Stimulated activated memory B cell treated with anti-CD40 and anti-IgM and Interleukin-4, amounts not matched to agents 10 μg/mL and 1 μg/mL and 100 μg/mL, for 72 hours (primary cell): ENCODE measurements at regions not wholly inside any gene's neighbourhood (a gene's known extent, or its start where the extent isn't known, plus 50 kb on each side); places are given as distances from the start of the nearest gene placed in this dataset.
A peak's percentile ranks its signal among the peaks of the same experiment; 100 is the strongest.
"Not testable (repeated sequence)": the region's sequence is repeated elsewhere in the genome, so short reads cannot be mapped to it uniquely, and the experiment has no call there.

Source experiments
- ATAC-seq: fragments of 150-1000 bp; cut with Tn5 transposase; 2 replicates; pipeline ENCODE4 v1.10.0; 2021
- H3K27ac Mint-ChIP-seq: one replicate; pipeline ENCODE4 v1.8.0; 2022; ENCODE audit warnings: mild to moderate bottlenecking, mixed read lengths
- H3K27me3 Mint-ChIP-seq: one replicate; pipeline ENCODE4 v1.8.0; 2022; ENCODE audit warnings: mixed read lengths
- H3K36me3 Mint-ChIP-seq: one replicate; pipeline ENCODE4 v1.8.0; 2022; ENCODE audit warnings: mixed read lengths
- H3K4me1 Mint-ChIP-seq: one replicate; pipeline ENCODE4 v1.8.0; 2022; ENCODE audit warnings: mixed read lengths
- H3K4me3 Mint-ChIP-seq: one replicate; pipeline ENCODE4 v1.8.0; 2022; ENCODE audit warnings: mild to moderate bottlenecking, moderate library complexity, mixed read lengths
- H3K9me3 Mint-ChIP-seq: one replicate; pipeline ENCODE4 v1.8.0; 2022; ENCODE audit warnings: mixed read lengths

DNA sequence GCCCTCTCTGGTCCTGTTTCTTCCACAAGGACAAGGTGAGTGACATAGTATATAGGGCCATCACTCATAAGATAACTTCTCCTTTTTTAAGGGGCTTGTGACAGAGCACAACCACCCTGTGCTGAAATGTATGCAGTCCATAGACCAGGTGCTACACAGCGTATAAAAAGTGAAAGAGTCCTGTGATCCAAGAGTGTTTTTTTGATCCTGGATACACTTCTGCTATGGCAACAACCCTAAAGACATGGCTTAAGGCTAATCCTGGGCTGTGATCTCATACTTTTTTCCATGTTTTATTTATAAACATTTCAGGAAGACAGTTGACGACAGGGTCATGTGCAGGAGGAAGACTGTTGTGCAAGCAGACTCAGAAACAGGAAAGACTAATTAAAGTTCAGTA, 400.5 kb upstream of the TCF4 start:
- peaks cover 8% of the 10 kb centered on the region for H3K9me3 Mint-ChIP-seq
- peak; percentile 57 for ATAC-seq
- H3K36me3 Mint-ChIP-seq = peaks cover 4% of the 10 kb centered on the region
- no peak overlapping the region for H3K4me3 Mint-ChIP-seq
- H3K27ac Mint-ChIP-seq = no peak overlapping the region
- H3K27me3 Mint-ChIP-seq = no peaks in the 10 kb centered on the region
- no peaks in the 10 kb centered on the region for H3K4me1 Mint-ChIP-seq

DNA sequence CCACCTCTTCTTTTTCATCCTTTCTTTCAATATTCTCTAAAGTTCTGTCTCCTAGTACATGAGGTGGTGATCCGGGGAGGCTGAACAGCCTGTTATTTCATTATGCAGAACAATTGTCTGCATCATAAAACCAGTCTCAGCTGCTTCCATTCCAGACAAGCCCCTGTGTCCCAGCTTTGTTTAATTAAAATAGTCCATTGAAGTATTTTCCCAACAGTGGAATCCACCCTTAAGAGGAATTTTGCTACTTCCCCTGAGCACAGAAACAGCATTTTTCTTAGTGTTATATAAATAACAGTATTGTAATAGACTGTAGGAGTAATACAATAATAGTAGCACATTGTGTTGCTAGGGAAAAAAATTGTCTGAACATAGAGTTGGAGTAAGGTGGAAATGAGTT, 395.4 kb upstream of the TCF4 start:
- Mint-ChIP-seq H3K4me1 (no peaks in the 10 kb centered on the region), H3K27me3 (no peaks in the 10 kb centered on the region), H3K27ac (no peak overlapping the region), H3K9me3 (peaks cover 9% of the 10 kb centered on the region), H3K36me3 (peaks cover 6% of the 10 kb centered on the region), H3K4me3 (no peak overlapping the region)
- ATAC-seq = no peak

- H3K4me1 Mint-ChIP-seq = no peaks in the 10 kb centered on the region
- H3K27ac Mint-ChIP-seq = no peak overlapping the region
- H3K9me3 Mint-ChIP-seq = peaks cover 4% of the 10 kb centered on the region
- no peak for ATAC-seq
- peaks cover 6% of the 10 kb centered on the region for H3K36me3 Mint-ChIP-seq
- no peak overlapping the region for H3K4me3 Mint-ChIP-seq
- H3K27me3 Mint-ChIP-seq = no peaks in the 10 kb centered on the region
Measured at GRCh38 chr18:55982992-55983391, 395.0 kb upstream of the TCF4 start.

- H3K27me3 Mint-ChIP-seq = no peaks in the 10 kb centered on the region
- H3K4me1 Mint-ChIP-seq = no peaks in the 10 kb centered on the region
- peaks cover 6% of the 10 kb centered on the region for H3K36me3 Mint-ChIP-seq
- H3K9me3 Mint-ChIP-seq = peaks cover 3% of the 10 kb centered on the region
- H3K27ac Mint-ChIP-seq = peak overlapping the region; percentile 73
- peak overlapping the region; percentile 74 for H3K4me3 Mint-ChIP-seq
- ATAC-seq = no peak
Measured at GRCh38 chr18:55981712-55982475, 393.9 kb upstream of the TCF4 start.

DNA sequence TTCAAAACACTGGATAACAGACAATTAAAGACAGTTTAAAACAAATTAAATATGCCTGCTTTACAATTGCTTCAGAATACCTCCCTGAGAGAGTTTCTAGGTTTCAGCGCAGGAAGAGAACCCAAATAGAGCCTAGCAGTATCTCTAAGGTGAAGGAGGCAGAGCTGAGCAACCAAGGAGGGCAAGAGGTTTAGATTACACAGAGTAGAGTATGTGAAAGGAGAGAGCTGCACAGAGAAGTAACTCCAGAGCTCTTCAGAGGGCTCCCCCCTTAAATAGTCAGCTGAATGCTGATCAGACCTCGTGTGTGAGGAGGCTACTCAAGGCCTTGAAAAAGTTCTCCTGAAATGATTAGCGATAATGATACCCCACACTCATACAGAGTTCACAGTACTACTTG, 386.5 kb upstream of the TCF4 start:
- H3K4me3 Mint-ChIP-seq = no peak overlapping the region
- no peaks in the 10 kb centered on the region for H3K36me3 Mint-ChIP-seq
- peak; percentile 47 for ATAC-seq
- H3K27me3 Mint-ChIP-seq = no peaks in the 10 kb centered on the region
- no peaks in the 10 kb centered on the region for H3K4me1 Mint-ChIP-seq
- H3K9me3 Mint-ChIP-seq = no peaks in the 10 kb centered on the region
- H3K27ac Mint-ChIP-seq = no peak overlapping the region

DNA sequence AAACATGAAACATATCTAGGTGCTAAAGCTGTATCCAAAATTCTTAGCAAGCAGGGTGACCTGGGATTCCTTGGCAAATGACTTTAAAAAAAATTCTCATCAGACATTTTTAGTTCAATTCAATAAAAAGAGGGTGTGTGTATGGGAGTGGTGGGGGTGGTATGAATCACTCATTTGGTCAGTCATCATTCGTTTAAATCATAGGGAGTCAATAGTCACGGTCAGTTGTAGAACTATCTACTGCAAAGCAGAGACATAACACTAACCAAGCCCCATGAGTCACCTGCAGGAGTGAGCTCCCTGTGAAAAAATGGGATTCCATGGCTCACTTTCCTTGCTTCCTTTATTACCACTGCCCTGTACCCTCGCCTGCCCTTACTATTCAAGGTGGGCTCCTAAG, 380.6 kb upstream of the TCF4 start:
- Mint-ChIP-seq H3K27me3 (no peaks in the 10 kb centered on the region), H3K36me3 (no peaks in the 10 kb centered on the region), H3K4me1 (peaks cover 7% of the 10 kb centered on the region), H3K27ac (no peak overlapping the region), H3K9me3 (no peaks in the 10 kb centered on the region), H3K4me3 (no peak overlapping the region)
- no peak for ATAC-seq

DNA sequence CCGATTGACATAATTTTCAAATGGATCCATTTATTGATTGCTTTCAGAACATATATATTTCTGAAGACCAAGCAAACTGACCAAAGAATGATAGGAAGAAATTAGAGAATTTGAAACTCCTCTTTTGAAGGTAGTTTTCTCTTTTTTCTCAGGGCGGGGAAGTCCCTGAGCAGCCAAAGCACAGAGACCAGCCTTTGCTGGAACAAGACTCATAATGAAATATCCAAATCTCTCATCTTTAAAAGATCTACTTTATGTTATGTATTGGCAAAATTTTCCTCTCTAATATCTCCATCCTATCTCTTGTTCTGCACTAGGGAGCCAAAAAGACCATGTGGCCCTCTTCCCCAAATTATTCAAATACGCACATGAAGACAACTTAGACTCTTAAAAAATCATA, 379.0 kb upstream of the TCF4 start:
- H3K4me3 Mint-ChIP-seq = no peak overlapping the region
- no peak for ATAC-seq
- no peak overlapping the region for H3K27ac Mint-ChIP-seq
- H3K27me3 Mint-ChIP-seq = no peaks in the 10 kb centered on the region
- no peaks in the 10 kb centered on the region for H3K36me3 Mint-ChIP-seq
- no peaks in the 10 kb centered on the region for H3K9me3 Mint-ChIP-seq
- H3K4me1 Mint-ChIP-seq = peaks cover 7% of the 10 kb centered on the region

DNA sequence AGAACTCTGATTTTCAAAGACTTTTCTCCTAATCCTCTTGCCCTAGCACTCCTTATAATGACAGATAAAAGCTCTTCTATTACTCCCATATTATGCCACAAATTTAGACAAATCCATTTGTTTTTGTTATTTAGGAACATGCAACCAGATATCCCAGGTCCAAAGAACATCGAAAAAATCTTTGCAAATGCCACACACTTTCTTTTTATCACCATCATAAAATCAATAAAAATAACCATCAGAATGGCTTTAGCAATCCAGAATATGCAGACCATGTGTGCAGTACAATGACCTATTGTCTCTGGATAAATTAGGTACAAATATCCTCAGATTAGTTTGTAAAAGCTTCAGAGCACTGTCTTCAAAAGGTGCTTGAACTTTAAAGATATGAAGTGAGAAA, 376.2 kb upstream of the TCF4 start:
- Mint-ChIP-seq H3K4me1 (peaks cover 7% of the 10 kb centered on the region), H3K4me3 (no peak overlapping the region), H3K36me3 (no peaks in the 10 kb centered on the region), H3K27me3 (no peaks in the 10 kb centered on the region), H3K27ac (no peak overlapping the region), H3K9me3 (no peaks in the 10 kb centered on the region)
- no peak for ATAC-seq

DNA sequence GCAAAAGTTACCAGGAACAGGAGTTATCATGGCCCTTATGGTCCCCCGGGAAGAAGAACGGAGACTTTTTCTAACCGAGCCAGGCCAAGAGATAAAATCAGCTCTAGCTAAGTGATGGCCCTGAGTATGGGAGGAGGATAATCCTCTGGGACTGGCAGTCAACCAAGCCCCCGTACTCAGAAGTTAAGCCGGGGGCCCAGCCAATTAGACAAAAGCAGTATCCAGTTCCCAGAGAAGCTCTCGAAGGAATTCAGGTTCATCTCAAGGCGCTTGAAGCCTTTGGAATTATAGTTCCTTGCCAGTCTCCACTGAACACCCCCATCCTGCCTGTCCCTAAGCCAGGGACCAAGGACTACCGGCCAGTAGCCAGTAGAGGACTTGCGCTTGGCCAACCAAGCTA, 365.3 kb upstream of the TCF4 start:
- Mint-ChIP-seq H3K36me3 (no peaks in the 10 kb centered on the region), H3K4me1 (no peaks in the 10 kb centered on the region), H3K9me3 (no peaks in the 10 kb centered on the region), H3K27ac (no peak overlapping the region), H3K4me3 (no peak overlapping the region), H3K27me3 (no peaks in the 10 kb centered on the region)
- no peak for ATAC-seq

GRCh38 chr18:55951738-55952137, 363.7 kb upstream of the TCF4 start:
- not testable (repeated sequence) for ATAC-seq, H3K27ac Mint-ChIP-seq, H3K36me3 Mint-ChIP-seq, H3K27me3 Mint-ChIP-seq, H3K4me3 Mint-ChIP-seq, H3K9me3 Mint-ChIP-seq, H3K4me1 Mint-ChIP-seq

GRCh38 chr18:55950379-55951166, 362.6 kb upstream of the TCF4 start:
- no peaks in the 10 kb centered on the region for H3K36me3 Mint-ChIP-seq
- no peak overlapping the region for H3K4me3 Mint-ChIP-seq
- no peak overlapping the region for H3K27ac Mint-ChIP-seq
- H3K9me3 Mint-ChIP-seq = no peaks in the 10 kb centered on the region
- no peaks in the 10 kb centered on the region for H3K4me1 Mint-ChIP-seq
- H3K27me3 Mint-ChIP-seq = no peaks in the 10 kb centered on the region
- ATAC-seq = no peak

DNA sequence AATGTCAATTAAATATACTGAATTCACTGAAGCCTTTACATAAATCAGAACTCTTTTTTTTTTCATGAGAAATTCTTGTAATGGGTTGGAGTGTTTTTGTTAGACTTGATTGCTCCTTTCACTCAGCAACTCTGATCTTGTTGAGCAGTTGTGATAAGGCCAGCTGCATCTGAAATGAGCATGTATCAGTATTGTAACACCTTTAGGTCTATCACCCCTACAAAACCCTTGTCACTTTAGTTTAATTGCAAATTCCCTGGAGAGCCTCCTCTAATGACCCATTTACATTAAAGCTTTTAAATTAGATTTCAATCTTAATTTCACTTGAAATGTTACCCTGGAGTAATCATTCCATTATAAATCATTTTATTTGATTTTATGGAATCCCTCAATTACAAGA, 346.8 kb upstream of the TCF4 start:
- H3K36me3 Mint-ChIP-seq = peaks cover 7% of the 10 kb centered on the region
- no peaks in the 10 kb centered on the region for H3K4me1 Mint-ChIP-seq
- no peak overlapping the region for H3K27ac Mint-ChIP-seq
- peaks cover 12% of the 10 kb centered on the region for H3K9me3 Mint-ChIP-seq
- no peaks in the 10 kb centered on the region for H3K27me3 Mint-ChIP-seq
- H3K4me3 Mint-ChIP-seq = no peak overlapping the region
- ATAC-seq = no peak

GRCh38 chr18:55932675-55933074, 344.7 kb upstream of the TCF4 start:
- Mint-ChIP-seq H3K27me3 (no peaks in the 10 kb centered on the region), H3K36me3 (peaks cover 7% of the 10 kb centered on the region), H3K27ac (no peak overlapping the region), H3K9me3 (peaks cover 8% of the 10 kb centered on the region), H3K4me3 (no peak overlapping the region), H3K4me1 (no peaks in the 10 kb centered on the region)
- no peak for ATAC-seq

DNA sequence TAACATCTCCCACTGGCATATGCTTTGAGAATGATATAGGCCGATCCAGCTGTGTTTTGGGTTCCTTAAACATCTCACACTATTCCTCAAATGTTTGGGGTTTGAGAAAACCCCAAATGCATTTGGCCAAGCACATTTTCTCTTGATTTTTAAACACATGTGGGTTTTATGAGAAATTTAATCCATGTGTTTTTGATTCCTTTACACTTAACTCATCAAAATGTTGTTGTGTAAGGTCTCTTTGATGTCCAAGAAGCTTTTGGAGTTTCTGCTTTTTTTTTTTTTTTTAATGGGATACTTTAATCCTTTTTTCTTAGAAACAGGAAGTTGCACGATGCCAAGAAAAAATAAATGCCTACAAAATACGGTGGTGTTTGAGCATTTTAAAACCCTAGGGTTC, 339.8 kb upstream of the TCF4 start:
- Mint-ChIP-seq H3K36me3 (no peaks in the 10 kb centered on the region), H3K4me1 (no peaks in the 10 kb centered on the region), H3K4me3 (no peak overlapping the region), H3K27me3 (no peaks in the 10 kb centered on the region), H3K27ac (no peak overlapping the region), H3K9me3 (no peaks in the 10 kb centered on the region)
- ATAC-seq = no peak

DNA sequence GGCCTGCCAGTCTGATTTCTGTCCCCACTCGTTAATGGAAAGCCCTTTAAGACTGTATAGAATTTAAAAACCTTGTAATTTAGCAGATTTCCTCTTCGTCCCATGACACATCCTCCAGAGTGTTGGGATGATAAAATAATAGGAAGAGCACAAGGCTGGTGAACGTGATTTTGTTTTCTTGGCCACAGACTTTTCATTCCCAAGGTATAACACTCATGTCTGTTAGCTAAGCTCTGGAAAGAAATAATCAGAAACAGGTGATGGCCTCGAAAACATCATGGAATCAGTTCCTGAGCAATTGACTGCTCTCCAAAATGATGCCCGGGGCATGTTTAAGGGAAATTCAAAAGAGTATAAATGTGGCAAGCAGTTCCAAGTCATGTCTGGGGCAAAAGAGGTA, 337.8 kb upstream of the TCF4 start:
- Mint-ChIP-seq H3K9me3 (no peaks in the 10 kb centered on the region), H3K36me3 (no peaks in the 10 kb centered on the region), H3K27me3 (no peaks in the 10 kb centered on the region), H3K4me1 (no peaks in the 10 kb centered on the region), H3K27ac (no peak overlapping the region), H3K4me3 (no peak overlapping the region)
- no peak for ATAC-seq

DNA sequence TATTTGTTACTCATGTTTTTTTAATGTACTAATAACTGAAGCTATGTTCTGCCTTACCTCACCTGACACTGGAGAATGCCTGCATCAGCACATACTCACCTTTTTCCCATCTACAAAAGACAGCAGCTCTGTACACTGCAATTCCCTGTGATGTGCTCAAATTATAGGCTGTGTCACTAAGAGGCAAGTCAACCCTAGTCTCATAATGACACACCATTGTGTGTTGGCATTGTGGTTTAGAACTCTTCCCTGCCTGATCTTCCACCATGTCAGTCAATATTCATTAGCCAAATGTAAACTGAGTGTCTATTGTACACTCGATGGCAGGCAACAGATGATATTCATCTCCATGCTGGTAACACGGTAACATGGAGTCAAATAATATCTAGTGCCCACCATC, 332.1 kb upstream of the TCF4 start:
- Mint-ChIP-seq H3K27me3 (no peaks in the 10 kb centered on the region), H3K36me3 (no peaks in the 10 kb centered on the region)

More for the DNA sequence above, 332.1 kb upstream of the TCF4 start:
- H3K9me3 Mint-ChIP-seq = peaks cover 6% of the 10 kb centered on the region
- no peak overlapping the region for H3K27ac Mint-ChIP-seq
- no peaks in the 10 kb centered on the region for H3K4me1 Mint-ChIP-seq
- H3K4me3 Mint-ChIP-seq = no peak overlapping the region
- ATAC-seq = no peak
